ENCODE measurements at regions not wholly inside any gene's neighbourhood (a gene's known extent, or its start where the extent isn't known, plus 50 kb on each side); places are given as distances from the start of the nearest gene placed in this dataset.

DNA sequence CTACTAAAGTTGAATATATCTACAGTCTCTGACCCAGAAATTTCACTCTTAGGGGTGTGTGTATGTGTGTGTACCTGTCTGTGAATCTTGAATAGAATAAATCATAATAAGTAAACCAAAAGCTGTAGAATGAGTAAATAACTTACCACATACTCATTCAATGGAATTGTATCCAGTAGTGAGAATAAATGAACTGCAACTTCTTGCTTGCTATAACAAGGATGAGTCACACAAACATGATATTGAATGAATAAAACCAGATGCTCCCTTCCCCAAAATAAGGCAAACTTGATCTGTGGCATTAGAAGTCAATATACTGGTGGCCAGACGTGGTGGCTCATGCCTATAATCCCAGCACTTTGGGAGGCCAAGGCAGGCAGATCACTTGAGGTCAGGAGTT, 259.8 kb upstream of the MON1B start:
- TF ChIP-seq EZH2phosphoT487 (IDR thresholded peaks at IDR 0.05; ENCODE audit: low read depth, severe bottlenecking, unreplicated experiment): no peak
- TF ChIP-seq, protein P1, sequence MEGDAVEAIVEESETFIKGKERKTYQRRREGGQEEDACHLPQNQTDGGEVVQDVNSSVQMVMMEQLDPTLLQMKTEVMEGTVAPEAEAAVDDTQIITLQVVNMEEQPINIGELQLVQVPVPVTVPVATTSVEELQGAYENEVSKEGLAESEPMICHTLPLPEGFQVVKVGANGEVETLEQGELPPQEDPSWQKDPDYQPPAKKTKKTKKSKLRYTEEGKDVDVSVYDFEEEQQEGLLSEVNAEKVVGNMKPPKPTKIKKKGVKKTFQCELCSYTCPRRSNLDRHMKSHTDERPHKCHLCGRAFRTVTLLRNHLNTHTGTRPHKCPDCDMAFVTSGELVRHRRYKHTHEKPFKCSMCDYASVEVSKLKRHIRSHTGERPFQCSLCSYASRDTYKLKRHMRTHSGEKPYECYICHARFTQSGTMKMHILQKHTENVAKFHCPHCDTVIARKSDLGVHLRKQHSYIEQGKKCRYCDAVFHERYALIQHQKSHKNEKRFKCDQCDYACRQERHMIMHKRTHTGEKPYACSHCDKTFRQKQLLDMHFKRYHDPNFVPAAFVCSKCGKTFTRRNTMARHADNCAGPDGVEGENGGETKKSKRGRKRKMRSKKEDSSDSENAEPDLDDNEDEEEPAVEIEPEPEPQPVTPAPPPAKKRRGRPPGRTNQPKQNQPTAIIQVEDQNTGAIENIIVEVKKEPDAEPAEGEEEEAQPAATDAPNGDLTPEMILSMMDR (IDR thresholded peaks at IDR 0.05; ENCODE audit: poor library complexity): no peak
- no peaks in the 10 kb centered on the region for H3K36me3 ChIP-seq (replicated peaks; ENCODE audit: insufficient read depth, low read depth)
- no peak overlapping the region for H3K27ac ChIP-seq
- no peaks in the 10 kb centered on the region for H3K79me2 ChIP-seq
- DNase-seq (ENCODE audit: low spot score): no peak
- H3K9me2 ChIP-seq (replicated peaks; ENCODE audit: insufficient read depth): no peaks in the 10 kb centered on the region
- H3K4me1 ChIP-seq (ENCODE audit: insufficient read depth): no peaks in the 10 kb centered on the region
- 62% methylated on average over 1 of the region's 1 CpG for WGBS (ENCODE audit: low lambda C conversion rate, missing lambda C conversion rate)
- no peak overlapping the region for H3K4me3 ChIP-seq
- H3K27me3 ChIP-seq: no peaks in the 10 kb centered on the region
- H3K9me3 ChIP-seq (ENCODE audit: low read depth): no peaks in the 10 kb centered on the region
- H3K4me2 ChIP-seq: no peak overlapping the region
- H2AFZ ChIP-seq: no peak overlapping the region
- H4K20me1 ChIP-seq (ENCODE audit: insufficient read depth, poor library complexity, severe bottlenecking): no peaks in the 10 kb centered on the region

DNA sequence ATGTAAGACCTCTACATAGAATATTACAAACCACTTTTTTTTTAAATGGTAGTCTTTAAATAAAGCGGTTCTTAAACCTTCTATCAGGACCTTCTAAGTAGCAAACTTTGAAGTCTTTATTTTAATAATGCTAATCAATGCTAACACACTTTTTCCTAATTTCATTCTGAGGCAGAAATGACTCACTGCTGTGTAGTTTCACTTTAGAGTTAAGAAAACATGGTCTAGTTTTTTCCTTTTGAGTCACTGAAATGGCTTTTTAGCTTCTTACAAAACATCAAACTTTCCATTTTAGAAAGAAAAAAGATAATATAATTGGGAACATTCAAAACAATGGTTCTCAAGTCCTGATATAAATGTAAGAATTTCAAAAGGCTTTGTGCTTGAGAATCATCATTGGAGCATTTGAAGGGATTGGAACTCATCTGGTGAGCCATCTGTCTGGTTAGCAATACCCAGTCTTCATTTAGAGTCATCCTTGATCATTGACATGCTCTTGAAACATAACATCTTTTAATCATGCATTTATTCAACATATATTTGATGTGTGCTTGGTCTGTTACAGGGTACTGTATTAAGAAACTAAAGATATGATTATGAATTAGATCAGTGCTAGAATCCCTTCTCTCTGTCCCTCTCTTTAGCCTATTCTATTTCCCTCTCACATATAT, 258.3 kb upstream of the MON1B start:
- no peaks in the 10 kb centered on the region for H3K9me2 ChIP-seq (replicated peaks; ENCODE audit: insufficient read depth)
- H3K36me3 ChIP-seq (replicated peaks; ENCODE audit: insufficient read depth, low read depth): no peaks in the 10 kb centered on the region
- H2AFZ ChIP-seq: no peak overlapping the region
- no peaks in the 10 kb centered on the region for H3K79me2 ChIP-seq
- H3K9me3 ChIP-seq (ENCODE audit: low read depth): no peaks in the 10 kb centered on the region
- H3K4me1 ChIP-seq (ENCODE audit: insufficient read depth): no peaks in the 10 kb centered on the region
- DNase-seq (ENCODE audit: low spot score): no peak
- no peak overlapping the region for H3K27ac ChIP-seq
- TF ChIP-seq, protein P1 (IDR thresholded peaks at IDR 0.05; ENCODE audit: poor library complexity): no peak
- TF ChIP-seq EZH2phosphoT487 (IDR thresholded peaks at IDR 0.05; ENCODE audit: low read depth, severe bottlenecking, unreplicated experiment) (no peak), EZH2 (IDR thresholded peaks at IDR 0.05; ENCODE audit: borderline replicate concordance) (no peak)
- WGBS (ENCODE audit: low lambda C conversion rate, missing lambda C conversion rate): 93% methylated on average over 1 of the region's 1 CpG
- no peak overlapping the region for H3K4me3 ChIP-seq
- no peaks in the 10 kb centered on the region for H3K27me3 ChIP-seq
- H3K4me2 ChIP-seq: no peak overlapping the region
- no peaks in the 10 kb centered on the region for H4K20me1 ChIP-seq (ENCODE audit: insufficient read depth, poor library complexity, severe bottlenecking)

DNA sequence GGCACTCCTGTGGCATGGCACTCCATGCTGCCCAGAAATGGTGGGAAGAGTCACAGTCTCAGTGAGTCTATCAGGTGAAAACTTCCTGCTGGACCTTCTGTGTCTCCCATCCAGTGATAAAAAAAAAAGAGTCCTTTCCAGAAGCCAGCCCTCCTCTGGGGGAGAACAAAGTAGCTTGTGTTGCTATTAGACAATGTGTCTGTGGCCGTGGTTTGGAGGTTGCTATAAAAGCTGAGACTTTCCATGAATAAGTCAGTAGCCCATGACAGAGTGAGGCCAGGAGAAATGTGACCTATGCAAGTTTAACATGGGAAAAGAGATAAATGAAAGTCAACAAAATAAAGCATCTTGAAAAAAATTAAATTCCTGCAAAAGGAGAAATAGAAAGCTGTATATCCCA, 250.7 kb upstream of the MON1B start:
- TF ChIP-seq, protein P1 (IDR thresholded peaks at IDR 0.05; ENCODE audit: poor library complexity): no peak
- TF ChIP-seq EZH2 (IDR thresholded peaks at IDR 0.05; ENCODE audit: borderline replicate concordance) (no peak), EZH2phosphoT487 (IDR thresholded peaks at IDR 0.05; ENCODE audit: low read depth, severe bottlenecking, unreplicated experiment) (no peak)

More for the DNA sequence above, 250.7 kb upstream of the MON1B start:
- DNase-seq (ENCODE audit: low spot score): no peak
- Histone ChIP-seq H3K9me3 (ENCODE audit: low read depth) (no peaks in the 10 kb centered on the region), H2AFZ (no peak overlapping the region), H3K79me2 (no peaks in the 10 kb centered on the region), H3K4me2 (no peak overlapping the region), H3K36me3 (replicated peaks; ENCODE audit: insufficient read depth, low read depth) (no peaks in the 10 kb centered on the region), H4K20me1 (ENCODE audit: insufficient read depth, poor library complexity, severe bottlenecking) (no peaks in the 10 kb centered on the region), H3K27me3 (no peaks in the 10 kb centered on the region), H3K9me2 (replicated peaks; ENCODE audit: insufficient read depth) (no peaks in the 10 kb centered on the region), H3K27ac (no peak overlapping the region), H3K4me1 (ENCODE audit: insufficient read depth) (no peaks in the 10 kb centered on the region), H3K4me3 (no peak overlapping the region)
- WGBS (ENCODE audit: low lambda C conversion rate, missing lambda C conversion rate): 81% methylated on average over 1 of the region's 1 CpG

Measured in hepatocyte (in vitro differentiated cells).